Mesenchymal stem cell (in vitro differentiated cells and primary cell): ENCODE measurements at regions not wholly inside any gene's neighbourhood (a gene's known extent, or its start where the extent isn't known, plus 50 kb on each side); places are given as distances from the start of the nearest gene placed in this dataset.
A peak's percentile ranks its signal among the peaks of the same experiment; 100 is the strongest.

ENCODE experiments used
- DNase-seq: peaks from one replicate; pipeline ENCODE4 v3.0.0-alpha.2; 2013
- H2AFZ ChIP-seq: one replicate; pipeline ENCODE4 v1.6.1; 2013; ENCODE audit warnings: low read depth, mild to moderate bottlenecking, control low read depth, inconsistent platforms, low read length, moderate library complexity
- H2AK5ac ChIP-seq: 2 replicates; pipeline ENCODE4 v1.6.1; 2013; ENCODE audit warnings: low read length, moderate library complexity, mild to moderate bottlenecking, inconsistent platforms; ENCODE audit not compliant: severe bottlenecking
- H2BK120ac ChIP-seq: one replicate; pipeline ENCODE4 v1.6.1; 2013; ENCODE audit warnings: low read depth, mild to moderate bottlenecking, inconsistent platforms, low read length, moderate library complexity
- H2BK12ac ChIP-seq, 2 experiments: one replicate each; pipeline ENCODE4 v1.6.1; 2013; ENCODE audit warnings: inconsistent platforms in 2 of 2, low read length in 2 of 2, mild to moderate bottlenecking in 2 of 2, moderate library complexity in 2 of 2, control low read depth in 1 of 2
- H2BK15ac ChIP-seq: one replicate; pipeline ENCODE4 v1.6.1; 2013; ENCODE audit warnings: mild to moderate bottlenecking, low read depth, inconsistent platforms; ENCODE audit not compliant: poor library complexity, severe bottlenecking
- H2BK5ac ChIP-seq: 2 replicates; pipeline ENCODE4 v1.6.1; 2013; ENCODE audit warnings: low read depth, mild to moderate bottlenecking, low read length, control low read depth, inconsistent platforms; ENCODE audit not compliant: poor library complexity, severe bottlenecking
- H3K14ac ChIP-seq, 2 experiments: one replicate each; pipeline ENCODE4 v1.6.1; 2013; ENCODE audit warnings: inconsistent platforms in 2 of 2, low read length in 2 of 2, control low read depth in 1 of 2, mild to moderate bottlenecking in 1 of 2, moderate library complexity in 1 of 2
- H3K18ac ChIP-seq, 2 experiments: one replicate each; pipeline ENCODE4 v1.6.1; 2013; ENCODE audit warnings: inconsistent platforms in 2 of 2, low read length in 2 of 2, control low read depth in 1 of 2, low read depth in 1 of 2, mild to moderate bottlenecking in 1 of 2
- H3K23ac ChIP-seq, 2 experiments: one replicate each; pipeline ENCODE4 v1.6.1; 2013; ENCODE audit warnings: inconsistent platforms in 2 of 2, low read length in 2 of 2, mild to moderate bottlenecking in 2 of 2, moderate library complexity in 2 of 2, control low read depth in 1 of 2
- H3K27ac ChIP-seq: 2 replicates; pipeline ENCODE4 v1.5.1; 2013; ENCODE audit warnings: mild to moderate bottlenecking, moderate library complexity, low read length, control low read depth, inconsistent platforms; ENCODE audit not compliant: poor library complexity, severe bottlenecking
- H3K27me3 ChIP-seq, 2 experiments: 2 replicates each; pipeline versions ENCODE4 v1.6.1 to v1.7.0; 2013; ENCODE audit warnings: low read length in 2 of 2, mild to moderate bottlenecking in 2 of 2, moderate library complexity in 2 of 2, control low read depth in 1 of 2, inconsistent platforms in 1 of 2; ENCODE audit not compliant: control insufficient read depth in 1 of 2, insufficient read depth in 1 of 2
- H3K36me3 ChIP-seq, 2 experiments: 2 replicates each; pipeline versions ENCODE4 v1.6.1 to v1.7.0; 2013; ENCODE audit warnings: low read length in 2 of 2, control low read depth in 1 of 2, inconsistent platforms in 1 of 2, low read depth in 1 of 2, mild to moderate bottlenecking in 1 of 2; ENCODE audit not compliant: insufficient read depth in 2 of 2, control insufficient read depth in 1 of 2
- H3K4ac ChIP-seq, 2 experiments: one replicate each; pipeline ENCODE4 v1.6.1; 2013; ENCODE audit warnings: inconsistent platforms in 2 of 2, low read length in 2 of 2, mild to moderate bottlenecking in 2 of 2, moderate library complexity in 2 of 2, control low read depth in 1 of 2, low read depth in 1 of 2
- H3K4me1 ChIP-seq: 2 replicates; pipeline ENCODE4 v1.6.1; 2013; ENCODE audit warnings: low read depth, low read length, control low read depth; ENCODE audit not compliant: control insufficient read depth, insufficient read depth
- H3K4me2 ChIP-seq: 2 replicates; pipeline ENCODE4 v1.6.1; 2013; ENCODE audit warnings: low read length, mild to moderate bottlenecking, inconsistent platforms; ENCODE audit not compliant: poor library complexity, severe bottlenecking
- H3K4me3 ChIP-seq, 2 experiments: 2 replicates each; pipeline versions ENCODE4 v1.5.1 to v1.7.0; 2013; ENCODE audit warnings: low read length in 2 of 2, mild to moderate bottlenecking in 2 of 2, control low read depth in 1 of 2, low read depth in 1 of 2; ENCODE audit not compliant: insufficient read depth in 1 of 2
- H3K79me1 ChIP-seq: replicated peaks from 2 replicates; pipeline ENCODE4 v1.6.1; 2013; ENCODE audit warnings: mild to moderate bottlenecking, control low read depth, low read length, inconsistent platforms; ENCODE audit not compliant: poor library complexity, severe bottlenecking
- H3K9ac ChIP-seq: 2 replicates; pipeline ENCODE4 v1.7.0; 2013; ENCODE audit warnings: mild to moderate bottlenecking, low read length, moderate library complexity
- H3K9me3 ChIP-seq: 2 replicates; pipeline ENCODE4 v1.7.0; 2013; ENCODE audit warnings: mild to moderate bottlenecking, low read length; ENCODE audit not compliant: control insufficient read depth
- H4K8ac ChIP-seq: one replicate; pipeline ENCODE4 v1.6.1; 2013; ENCODE audit warnings: inconsistent platforms, mild to moderate bottlenecking, low read length, moderate library complexity
- H4K91ac ChIP-seq: one replicate; pipeline ENCODE4 v1.6.1; 2013; ENCODE audit warnings: mild to moderate bottlenecking, low read length, inconsistent platforms
- WGBS: methylation state at CpG from one replicate; pipeline ENCODE4 v1.1.7; 2013; ENCODE audit warnings: mixed read lengths; 5-methylcytosine and 5-hydroxymethylcytosine counted together

- H4K91ac ChIP-seq: no peak overlapping the region
- no peak overlapping the region for H3K4me3 ChIP-seq
- H2BK12ac ChIP-seq: no peak overlapping the region
- no peak overlapping the region for H3K4me2 ChIP-seq
- H3K4me1 ChIP-seq: no peaks in the 10 kb centered on the region
- no peak overlapping the region for H2AK5ac ChIP-seq
- no peak overlapping the region for H2BK5ac ChIP-seq
- H2AFZ ChIP-seq: no peak overlapping the region
- H3K4ac ChIP-seq: no peak overlapping the region
- no peak overlapping the region for H3K27ac ChIP-seq
- no peaks in the 10 kb centered on the region for H3K9me3 ChIP-seq
- no peaks in the 10 kb centered on the region for H3K79me1 ChIP-seq
- no peak overlapping the region for H3K18ac ChIP-seq
- H2BK120ac ChIP-seq: no peak overlapping the region
- H3K27me3 ChIP-seq: no peaks in the 10 kb centered on the region
- no peak overlapping the region for H3K9ac ChIP-seq
- no peak overlapping the region for H4K8ac ChIP-seq
- H3K36me3 ChIP-seq: no peaks in the 10 kb centered on the region
- H3K23ac ChIP-seq: no peak overlapping the region
- no peak overlapping the region for H3K14ac ChIP-seq
- DNase-seq: peak; percentile 23
- H2BK15ac ChIP-seq: no peak overlapping the region
- 89% methylated on average over 4 of the region's 5 CpGs for WGBS
These were observed 69.4 kb downstream of the RWDD4 start for GRCh38 chr4:183589461-183590099.
